ENCODE measurements at regions not wholly inside any gene's neighbourhood (a gene's known extent, or its start where the extent isn't known, plus 50 kb on each side); places are given as distances from the start of the nearest gene placed in this dataset.

DNA sequence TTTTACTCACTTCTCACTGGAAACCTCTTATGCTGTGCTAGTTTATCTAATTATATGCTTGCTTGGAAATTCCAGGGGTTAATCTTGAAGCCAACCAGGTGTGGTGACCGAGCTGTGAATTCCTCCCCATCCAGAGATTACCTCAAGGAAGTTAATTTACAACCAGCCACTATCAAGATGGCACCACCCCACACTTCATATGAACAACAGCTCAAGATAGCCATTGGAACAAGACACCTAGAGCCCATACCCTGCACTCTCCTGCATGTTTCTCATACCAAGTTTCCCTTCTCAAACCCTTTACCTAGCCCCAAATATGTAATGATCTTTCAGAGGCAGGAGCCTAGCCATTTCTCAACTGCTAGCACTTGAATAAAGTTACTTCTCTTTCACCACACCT lies 2156.9 kb upstream of the C9orf72 start:
- H3K4me1 ChIP-seq, result no peaks in the 10 kb centered on the region
- H3K27me3 ChIP-seq, result no peaks in the 10 kb centered on the region
- no peak for TF ChIP-seq CTCF (IDR thresholded peaks at IDR 0.05)
- H3K9me3 ChIP-seq, result peaks cover 0 to 28% (median 0%) of the 10 kb centered on the region in 11 donors
- intact Hi-C loops (cut with DNase I), result no loop called here
- 14 to 33% methylated on average over 1 of the region's 1 CpG for WGBS, 2 donors
- DNase-seq (no peak), ATAC-seq (no peak)
- no peak overlapping the region for H3K27ac ChIP-seq
- H3K4me3 ChIP-seq, result no peak overlapping the region
- H3K36me3 ChIP-seq, result no peaks in the 10 kb centered on the region

DNA sequence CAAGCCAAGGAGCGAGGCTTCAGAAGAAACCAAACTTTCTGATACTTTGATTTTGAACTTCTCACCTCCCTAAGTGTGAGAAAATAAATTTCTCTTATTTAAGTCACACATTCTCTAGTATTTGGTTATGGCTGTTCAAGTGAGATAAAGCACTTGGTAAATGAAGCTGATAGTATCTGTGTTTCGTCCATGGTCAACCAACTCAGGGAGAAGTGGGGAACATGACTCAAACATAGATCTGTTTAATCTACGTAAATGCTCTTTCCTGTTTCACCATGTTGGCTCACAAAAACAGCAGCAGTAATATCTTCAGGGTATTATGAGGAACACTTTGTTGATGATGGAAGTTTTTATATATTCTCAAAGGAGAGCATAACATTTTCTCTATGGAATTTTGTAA lies 2167.2 kb upstream of the C9orf72 start:
- H3K27me3 ChIP-seq, result no peaks in the 10 kb centered on the region
- H3K36me3 ChIP-seq, result no peaks in the 10 kb centered on the region
- 59 to 68% methylated on average over 3 of the region's 3 CpGs for WGBS, 2 donors
- H3K4me1 ChIP-seq, result no peaks in the 10 kb centered on the region
- intact Hi-C loops (cut with DNase I), result no loop called here
- no peak for TF ChIP-seq CTCF (IDR thresholded peaks at IDR 0.05)
- no peak overlapping the region for H3K4me3 ChIP-seq
- no peak overlapping the region for H3K27ac ChIP-seq
- ATAC-seq, result no peak
- H3K9me3 ChIP-seq, result peaks cover 0 to 25% (median 0%) of the 10 kb centered on the region in 11 donors
- DNase-seq, result no peak

- Histone ChIP-seq H3K4me3 (no peak overlapping the region), H3K27ac (no peak overlapping the region), H3K36me3 (no peaks in the 10 kb centered on the region), H3K4me1 (no peaks in the 10 kb centered on the region), H3K9me3 (peaks cover 0 to 21% (median 0%) of the 10 kb centered on the region in 11 donors), H3K27me3 (no peaks in the 10 kb centered on the region)
- TF ChIP-seq CTCF (IDR thresholded peaks at IDR 0.05), result no peak
- no peak for DNase-seq
- ATAC-seq, result no peak
- intact Hi-C loops (cut with DNase I), result no loop called here
These were observed 2167.9 kb upstream of the C9orf72 start for GRCh38 chr9:29741169-29741568.

DNA sequence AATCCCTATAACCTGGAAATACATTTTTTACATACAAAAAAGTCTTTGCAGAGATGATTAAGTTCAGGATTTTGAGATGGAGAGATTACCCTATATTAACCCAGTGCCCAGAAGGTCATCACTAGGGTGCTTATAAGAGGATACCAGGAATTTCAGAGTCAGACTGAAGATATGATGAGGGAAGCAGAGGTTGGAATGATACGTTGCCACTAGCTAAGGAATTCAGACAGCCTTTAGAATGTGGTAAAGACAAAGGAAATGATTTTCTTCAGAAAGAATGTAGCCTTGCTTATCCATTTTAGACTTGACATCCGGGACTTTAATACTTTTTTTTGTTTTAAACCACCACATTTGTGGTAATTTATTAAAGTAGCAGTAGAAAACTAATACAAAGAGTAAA lies 2176.8 kb upstream of the C9orf72 start:
- H3K9me3 ChIP-seq, result peaks cover 0 to 6% (median 0%) of the 10 kb centered on the region in 11 donors
- no peaks in the 10 kb centered on the region for H3K4me1 ChIP-seq
- H3K27me3 ChIP-seq, result no peaks in the 10 kb centered on the region
- DNase-seq, result no peak
- ATAC-seq, result no peak
- H3K4me3 ChIP-seq, result no peak overlapping the region
- TF ChIP-seq CTCF (IDR thresholded peaks at IDR 0.05), result no peak
- WGBS, 2 donors, result 15 to 23% methylated on average over 2 of the region's 2 CpGs
- no peak overlapping the region for H3K27ac ChIP-seq
- intact Hi-C loops (cut with DNase I), result loop anchor here in 1 of 10 donors (10.0 kb wide), 1 partner anchor 65 kb away; no protein-coding TSS in a partner anchor
- H3K36me3 ChIP-seq, result no peaks in the 10 kb centered on the region
